Spleen (tissue), 7 donors: ENCODE measurements at regions not wholly inside any gene's neighbourhood (a gene's known extent, or its start where the extent isn't known, plus 50 kb on each side); places are given as distances from the start of the nearest gene placed in this dataset.

Source experiments
- POLR2A ChIP-seq, 3 donors: fragments of 450-650 bp; IDR thresholded peaks; one replicate each; pipeline ENCODE4 v1.5.1; 2017; ENCODE audit warnings: antibody characterized with exemption in 3 of 3, mild to moderate bottlenecking in 1 of 3
- POLR2AphosphoS5 ChIP-seq, 3 donors: sonication (generic); formaldehyde crosslinking; IDR thresholded peaks; one replicate each; pipeline ENCODE4 v1.5.1; 2017; ENCODE audit warnings: antibody characterized with exemption in 3 of 3
- TF ChIP-seq, protein P1 (sequence below), 11 experiments: fragments of 200-600 bp in 7 of 11; fragments of 450-650 bp in 4 of 11; sonication (generic) in 4 of 11; IDR thresholded peaks in 8 of 11; conservative IDR thresholded peaks in 3 of 11; 1 replicate in 7 of 11; 2 replicates in 4 of 11; pipeline versions ENCODE4 v1.4.0 to v1.8.0; 2016 to 2021; ENCODE audit warnings: antibody characterized with exemption in 11 of 11, inconsistent platforms in 4 of 11, mild to moderate bottlenecking in 1 of 11
- donor health status: DM: no; HTN: no; CAD: no; lungs with moderate emphysema.
- donor health status: DM: no; HTN: no; CAD: no.
- donor health status: DM: no; HTN: no; CAD: no.

DNA sequence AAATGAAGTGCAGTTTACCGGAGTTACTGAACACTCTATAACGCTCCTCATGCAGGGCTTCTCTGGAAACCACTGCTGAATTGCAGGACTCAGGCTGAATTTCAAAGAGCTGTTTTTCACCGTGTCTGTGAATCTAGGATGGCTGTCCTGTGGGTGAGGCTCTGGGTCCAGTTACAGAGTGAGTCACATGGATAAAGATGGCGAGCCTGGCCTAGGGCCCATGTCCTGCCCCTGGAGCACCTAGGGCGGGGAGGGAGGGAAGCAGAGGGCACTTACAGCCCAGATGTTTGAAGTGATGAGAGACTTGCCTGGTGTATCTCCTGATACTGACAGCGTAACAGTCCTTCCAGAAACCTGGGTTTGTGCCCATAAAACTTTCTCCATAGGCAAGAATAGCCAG is 583.0 kb downstream of the IRS1 start:
- TF ChIP-seq POLR2AphosphoS5 (IDR thresholded peaks at IDR 0.05): no peak
- no peak for TF ChIP-seq POLR2A (IDR thresholded peaks at IDR 0.05)
- TF ChIP-seq, protein P1, sequence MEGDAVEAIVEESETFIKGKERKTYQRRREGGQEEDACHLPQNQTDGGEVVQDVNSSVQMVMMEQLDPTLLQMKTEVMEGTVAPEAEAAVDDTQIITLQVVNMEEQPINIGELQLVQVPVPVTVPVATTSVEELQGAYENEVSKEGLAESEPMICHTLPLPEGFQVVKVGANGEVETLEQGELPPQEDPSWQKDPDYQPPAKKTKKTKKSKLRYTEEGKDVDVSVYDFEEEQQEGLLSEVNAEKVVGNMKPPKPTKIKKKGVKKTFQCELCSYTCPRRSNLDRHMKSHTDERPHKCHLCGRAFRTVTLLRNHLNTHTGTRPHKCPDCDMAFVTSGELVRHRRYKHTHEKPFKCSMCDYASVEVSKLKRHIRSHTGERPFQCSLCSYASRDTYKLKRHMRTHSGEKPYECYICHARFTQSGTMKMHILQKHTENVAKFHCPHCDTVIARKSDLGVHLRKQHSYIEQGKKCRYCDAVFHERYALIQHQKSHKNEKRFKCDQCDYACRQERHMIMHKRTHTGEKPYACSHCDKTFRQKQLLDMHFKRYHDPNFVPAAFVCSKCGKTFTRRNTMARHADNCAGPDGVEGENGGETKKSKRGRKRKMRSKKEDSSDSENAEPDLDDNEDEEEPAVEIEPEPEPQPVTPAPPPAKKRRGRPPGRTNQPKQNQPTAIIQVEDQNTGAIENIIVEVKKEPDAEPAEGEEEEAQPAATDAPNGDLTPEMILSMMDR (IDR thresholded peaks at IDR 0.05 in 8 of 11, conservative IDR thresholded peaks at IDR 0.05 in 3 of 11): no peak
